ENCODE measurements at regions not wholly inside any gene's neighbourhood (a gene's known extent, or its start where the extent isn't known, plus 50 kb on each side); places are given as distances from the start of the nearest gene placed in this dataset.

DNA sequence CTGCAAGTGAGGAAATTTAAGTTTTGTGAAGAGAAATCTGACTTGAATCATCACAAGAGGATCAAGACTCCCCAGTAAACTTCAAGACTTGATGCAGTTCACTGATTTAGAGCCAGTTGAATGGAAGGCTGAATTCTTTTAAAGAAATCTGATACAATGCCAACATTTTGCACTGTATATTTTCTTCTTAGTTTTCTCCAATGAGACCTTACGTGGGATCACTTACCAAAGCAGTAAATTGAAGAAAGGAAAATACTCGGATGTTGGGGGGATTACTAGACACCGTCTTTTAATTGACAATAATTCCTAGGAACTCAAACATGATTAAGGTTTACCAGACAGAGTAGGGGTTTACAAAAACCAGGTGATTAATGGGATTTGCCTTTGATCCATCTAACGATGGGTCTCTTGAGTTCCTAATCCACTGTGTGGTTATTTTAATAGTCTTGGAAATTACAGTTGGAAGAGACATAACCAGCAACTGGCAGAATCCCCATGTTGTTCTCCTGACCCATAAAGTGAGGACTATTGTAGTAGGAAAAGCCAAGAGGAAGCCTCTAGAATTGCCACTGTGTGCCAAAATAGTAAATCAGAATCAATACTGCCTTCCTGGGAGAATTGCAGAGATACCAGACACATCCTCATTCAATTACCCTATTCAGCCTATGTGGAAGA lies 354.5 kb downstream of the PID1 start:
- no peaks in the 10 kb centered on the region for H3K27me3 ChIP-seq (ENCODE audit: control insufficient read depth in 1 of 2, insufficient read depth in 2 of 2, low read length in 2 of 2)
- CTCF ChIA-PET (ENCODE audit: low intra/inter-chr PET ratio, low total read pairs) = no interaction called here
- BruUV-seq (replicated peaks) = no TSS peak
- ATAC-seq = no peak
- no peak for FAIRE-seq
- H3K4me1 ChIP-seq (ENCODE audit: insufficient read depth, low read length) = no peaks in the 10 kb centered on the region
- no peak overlapping the region for H3K9ac ChIP-seq (ENCODE audit: insufficient read depth, low read depth, low read length)
- H4K20me1 ChIP-seq (ENCODE audit: insufficient read depth, low read length) = no peaks in the 10 kb centered on the region
- no peak for DNase-seq (ENCODE audit: low spot score)
- POLR2A ChIA-PET = no interaction called here
- TF ChIP-seq THAP9 (CRISPR knock-in tag; IDR thresholded peaks at IDR 0.05; ENCODE audit: borderline replicate concordance) (no peak), BRCA1 (CRISPR knock-in tag; IDR thresholded peaks at IDR 0.05) (no peak), STAT5B (CRISPR knock-in tag; IDR thresholded peaks at IDR 0.05) (no peak), RCOR2 (CRISPR knock-in tag; IDR thresholded peaks at IDR 0.05) (no peak), PCBP1 (IDR thresholded peaks at IDR 0.05; ENCODE audit: borderline replicate concordance, low read depth, low read length) (no peak), ZNF235 (CRISPR knock-in tag; IDR thresholded peaks at IDR 0.05; ENCODE audit: borderline replicate concordance) (no peak), HNRNPH1 (optimal IDR thresholded peaks at IDR 0.05; ENCODE audit: low read depth, low read length) (no peak), ISL2 (CRISPR knock-in tag; IDR thresholded peaks at IDR 0.05) (no peak), ZBTB1 (CRISPR knock-in tag; IDR thresholded peaks at IDR 0.05; ENCODE audit: borderline replicate concordance) (no peak), THAP11 (CRISPR knock-in tag; IDR thresholded peaks at IDR 0.05) (no peak), ZNF564 (CRISPR knock-in tag; IDR thresholded peaks at IDR 0.05) (no peak), ZNF460 (CRISPR knock-in tag; IDR thresholded peaks at IDR 0.05; ENCODE audit: borderline replicate concordance) (no peak), NR2F6 (IDR thresholded peaks at IDR 0.05) (no peak), NR2F6 (CRISPR knock-in tag; IDR thresholded peaks at IDR 0.05) (no peak), LCORL (IDR thresholded peaks at IDR 0.05) (no peak), LCORL (CRISPR knock-in tag; IDR thresholded peaks at IDR 0.05) (no peak)
- TF ChIP-seq, protein P1, sequence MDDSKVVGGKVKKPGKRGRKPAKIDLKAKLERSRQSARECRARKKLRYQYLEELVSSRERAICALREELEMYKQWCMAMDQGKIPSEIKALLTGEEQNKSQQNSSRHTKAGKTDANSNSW (CRISPR knock-in tag; IDR thresholded peaks at IDR 0.05; ENCODE audit: borderline replicate concordance) = no peak
- TF ChIP-seq, protein P2, sequence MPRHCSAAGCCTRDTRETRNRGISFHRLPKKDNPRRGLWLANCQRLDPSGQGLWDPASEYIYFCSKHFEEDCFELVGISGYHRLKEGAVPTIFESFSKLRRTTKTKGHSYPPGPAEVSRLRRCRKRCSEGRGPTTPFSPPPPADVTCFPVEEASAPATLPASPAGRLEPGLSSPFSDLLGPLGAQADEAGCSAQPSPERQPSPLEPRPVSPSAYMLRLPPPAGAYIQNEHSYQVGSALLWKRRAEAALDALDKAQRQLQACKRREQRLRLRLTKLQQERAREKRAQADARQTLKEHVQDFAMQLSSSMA (CRISPR knock-in tag; IDR thresholded peaks at IDR 0.05) = no peak
- no peak overlapping the region for H3K4me3 ChIP-seq (replicated peaks in 1 of 3; ENCODE audit: insufficient read depth in 1 of 3, low read depth in 2 of 3, low read length in 3 of 3)
- WGBS (ENCODE audit: low lambda C conversion rate) = 8% methylated on average over 4 of the region's 4 CpGs
- H3K79me2 ChIP-seq (ENCODE audit: insufficient read depth, low read length) = no peaks in the 10 kb centered on the region
- H3K9me3 ChIP-seq (ENCODE audit: low read length) = peaks cover 98% of the 10 kb centered on the region
- H3K27ac ChIP-seq (ENCODE audit: extremely low read length, insufficient read depth, low read length) = no peak overlapping the region
- intact Hi-C loops (cut with micrococcal nuclease; ENCODE audit: unreplicated experiment) = no loop called here
- no peak overlapping the region for H3K4me2 ChIP-seq (ENCODE audit: low read depth, low read length)
- no peaks in the 10 kb centered on the region for H3K36me3 ChIP-seq (replicated peaks in 1 of 2; ENCODE audit: control insufficient read depth in 1 of 2, insufficient read depth in 2 of 2, low read length in 2 of 2)
- in situ Hi-C loops (cut with HindIII; ENCODE audit: extremely low pct_ligation_motif_present, low pct_unique_long_range_greater_than_20kb) = no loop called here
- no peak overlapping the region for H2AFZ ChIP-seq (ENCODE audit: low read length)

All from HepG2 (cell line).